H1 (cell line): ENCODE measurements at regions not wholly inside any gene's neighbourhood (a gene's known extent, or its start where the extent isn't known, plus 50 kb on each side); places are given as distances from the start of the nearest gene placed in this dataset.

Experiments used
- CHD2 ChIP-seq: IDR thresholded peaks from 2 replicates; pipeline ENCODE4 v1.6.1; 2012; ENCODE audit warnings: low read length, improper control_type of control experiment
- HDAC6 ChIP-seq: IDR thresholded peaks from one replicate; pipeline ENCODE4 v1.7.1; 2012; ENCODE audit warnings: low read depth, mild to moderate bottlenecking, inconsistent platforms, low read length, moderate library complexity
- RAD21 ChIP-seq, 2 experiments: IDR thresholded peaks in 1 of 2; conservative IDR thresholded peaks in 1 of 2; 2 replicates each; pipeline ENCODE4 v1.6.1; 2011; ENCODE audit warnings: low read depth in 2 of 2, low read length in 2 of 2, improper control_type of control experiment in 1 of 2, inconsistent platforms in 1 of 2, mild to moderate bottlenecking in 1 of 2, moderate library complexity in 1 of 2

DNA sequence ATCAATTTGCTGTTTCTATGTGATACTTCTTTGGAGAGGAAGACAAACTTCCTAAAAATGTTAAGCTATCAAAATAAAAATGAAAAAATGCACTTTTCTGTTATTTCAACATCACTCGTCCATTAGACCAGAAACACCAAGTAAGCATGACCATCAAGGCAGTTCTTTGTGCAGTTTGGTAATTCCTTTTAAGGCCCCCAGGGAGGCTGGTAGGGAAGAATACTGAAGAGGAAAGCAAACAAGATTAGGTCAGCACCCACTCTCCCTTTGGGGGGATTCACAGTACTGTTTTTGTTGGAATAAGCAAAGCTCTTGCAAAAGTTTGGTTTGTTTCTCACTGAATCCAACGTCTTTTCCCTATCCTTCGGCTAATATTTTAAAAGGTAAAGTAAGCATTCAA lies 206.8 kb upstream of the SLC35B3 start (continued):
- TF ChIP-seq HDAC6 (no peak), RAD21 (IDR thresholded peaks at IDR 0.05 in 1 of 2, conservative IDR thresholded peaks at IDR 0.05 in 1 of 2; ENCODE audit: low read depth in 2 of 2, low read length in 2 of 2) (no peak), CHD2 (no peak)
